Fibroblast of mammary gland (primary cell): ENCODE measurements at regions not wholly inside any gene's neighbourhood (a gene's known extent, or its start where the extent isn't known, plus 50 kb on each side); places are given as distances from the start of the nearest gene placed in this dataset.

Experiments
- DNase-seq: peaks from one replicate; pipeline ENCODE4 v3.0.0-alpha.2; 2010; ENCODE audit warnings: low read depth
- H3K4me3 ChIP-seq: 2 replicates; pipeline ENCODE4 v1.5.1; 2011; ENCODE audit warnings: low read depth, mild to moderate bottlenecking, low read length, moderate library complexity; ENCODE audit not compliant: control insufficient read depth
- CTCF ChIP-seq: conservative IDR thresholded peaks from 2 replicates; pipeline ENCODE4 v1.5.1; 2011; ENCODE audit warnings: low read depth, low read length, inconsistent platforms; ENCODE audit not compliant: control insufficient read depth, insufficient read depth

GRCh38 chr4:175927121-175927520, 115.1 kb upstream of the GPM6A start:
- H3K4me3 ChIP-seq = no peak overlapping the region
- no peak for DNase-seq
- no peak for TF ChIP-seq CTCF

GRCh38 chr4:175929441-175929840, 117.4 kb upstream of the GPM6A start:
- DNase-seq = no peak

GRCh38 chr4:175929932-175930331, 117.9 kb upstream of the GPM6A start:
- no peak for TF ChIP-seq CTCF
- no peak for DNase-seq
- no peak overlapping the region for H3K4me3 ChIP-seq

More at GRCh38 chr4:175929441-175929840, 117.4 kb upstream of the GPM6A start:
- TF ChIP-seq CTCF = no peak
- no peak overlapping the region for H3K4me3 ChIP-seq

GRCh38 chr4:175930471-175930870, 118.4 kb upstream of the GPM6A start:
- no peak for TF ChIP-seq CTCF

GRCh38 chr4:175932116-175932515, 120.1 kb upstream of the GPM6A start:
- no peak overlapping the region for H3K4me3 ChIP-seq
- DNase-seq = no peak
- no peak for TF ChIP-seq CTCF

More at GRCh38 chr4:175930471-175930870, 118.4 kb upstream of the GPM6A start:
- DNase-seq = no peak
- H3K4me3 ChIP-seq = no peak overlapping the region

- TF ChIP-seq CTCF = no peak
These were observed 122.4 kb upstream of the GPM6A start for GRCh38 chr4:175934506-175934905.

More at GRCh38 chr4:175934506-175934905, 122.4 kb upstream of the GPM6A start:
- DNase-seq = no peak
- H3K4me3 ChIP-seq = no peak overlapping the region
